SU-DHL-6 (cell line): ENCODE measurements at regions not wholly inside any gene's neighbourhood (a gene's known extent, or its start where the extent isn't known, plus 50 kb on each side); places are given as distances from the start of the nearest gene placed in this dataset.
"Not testable (repeated sequence)": the region's sequence is repeated elsewhere in the genome, so short reads cannot be mapped to it uniquely, and the experiment has no call there.

Experiments used
- CTCF ChIP-seq: fragments of 200-600 bp; sonication (generic); IDR thresholded peaks from one replicate; pipeline ENCODE4 v1.5.1; 2017; ENCODE audit warnings: antibody characterized with exemption, mild to moderate bottlenecking, low read length, moderate library complexity; ENCODE audit not compliant: insufficient read depth, poor library complexity, severe bottlenecking
- EZH2phosphoT487 ChIP-seq: fragments of 200-600 bp; sonication (generic), shearing (Covaris generic); conservative IDR thresholded peaks from 2 replicates; pipeline ENCODE4 v1.6.1; 2018; ENCODE audit warnings: mild to moderate bottlenecking, antibody characterized with exemption, low read length, moderate library complexity, mixed read lengths

GRCh38 chr9:19895578-19895977 lies 106.7 kb upstream of the SLC24A2 start:
- not testable (repeated sequence) for TF ChIP-seq CTCF, EZH2phosphoT487
